Vagina (tissue), 2 donors: ENCODE measurements at regions not wholly inside any gene's neighbourhood (a gene's known extent, or its start where the extent isn't known, plus 50 kb on each side); places are given as distances from the start of the nearest gene placed in this dataset.
"Not testable (repeated sequence)": the region's sequence is repeated elsewhere in the genome, so short reads cannot be mapped to it uniquely, and the experiment has no call there.

Source experiments
- DNase-seq, 2 donors: peaks; one replicate each; pipeline ENCODE4 v3.0.0-alpha.2; 2017; ENCODE audit errors: extremely low spot score in 2 of 2
- H3K27ac ChIP-seq: fragments of 200-600 bp; sonication (generic); one replicate; pipeline ENCODE4 v1.5.1; 2019
- H3K27me3 ChIP-seq: fragments of 200-600 bp; sonication (generic); one replicate; pipeline ENCODE4 v1.5.1; 2019
- H3K36me3 ChIP-seq, 2 donors: fragments of 200-600 bp; sonication (generic); one replicate each; pipeline ENCODE4 v1.5.1; 2017 to 2019
- H3K4me1 ChIP-seq: fragments of 200-600 bp; sonication (generic); one replicate; pipeline ENCODE4 v1.5.1; 2019
- H3K4me3 ChIP-seq, 2 donors: fragments of 200-600 bp; sonication (generic); 1 replicate in 1 of 2; 2 replicates in 1 of 2; pipeline ENCODE4 v1.5.1; 2016 to 2019
- H3K9me3 ChIP-seq: fragments of 200-600 bp; sonication (generic); one replicate; pipeline ENCODE4 v1.5.1; 2019
- CTCF ChIP-seq, 3 experiments: fragments of 450-650 bp in 2 of 3; fragments of 200-600 bp in 1 of 3; sonication (generic) in 1 of 3; IDR thresholded peaks; one replicate each; pipeline ENCODE4 v1.5.1; 2017 to 2019; ENCODE audit warnings: antibody characterized with exemption in 3 of 3, mild to moderate bottlenecking in 2 of 3, moderate library complexity in 2 of 3
- POLR2A ChIP-seq, 2 donors: fragments of 450-650 bp; IDR thresholded peaks; one replicate each; pipeline ENCODE4 v1.6.1; 2017; ENCODE audit warnings: antibody characterized with exemption in 2 of 2, mild to moderate bottlenecking in 2 of 2, moderate library complexity in 2 of 2
- POLR2AphosphoS5 ChIP-seq, 2 donors: sonication (generic); formaldehyde crosslinking; IDR thresholded peaks; one replicate each; pipeline ENCODE4 v1.9.0; 2017; ENCODE audit warnings: antibody characterized with exemption in 2 of 2, mild to moderate bottlenecking in 2 of 2, low read depth in 1 of 2; ENCODE audit not compliant: insufficient read depth in 1 of 2
- intact Hi-C: fragments of 100-400 bp; cut with DNase I; formaldehyde crosslinking; loops from one replicate; pipeline ENCODE4 v1.15.1; 2023

- intact Hi-C loops, result no loop called here
- Histone ChIP-seq H3K27ac (no peak overlapping the region), H3K4me1 (no peaks in the 10 kb centered on the region), H3K4me3 (no peak overlapping the region), H3K9me3 (no peaks in the 10 kb centered on the region), H3K27me3 (no peaks in the 10 kb centered on the region), H3K36me3 (no peaks in the 10 kb centered on the region)
- no peak for DNase-seq
- TF ChIP-seq POLR2A (IDR thresholded peaks at IDR 0.05), result no peak
- no peak for TF ChIP-seq CTCF (IDR thresholded peaks at IDR 0.05)
Measured at GRCh38 chr4:104642521-104642920, 147.8 kb upstream of the CXXC4 start.

GRCh38 chr4:104643805-104644204 is 149.1 kb upstream of the CXXC4 start:
- no peaks in the 10 kb centered on the region for H3K27me3 ChIP-seq
- H3K9me3 ChIP-seq, result no peaks in the 10 kb centered on the region
- no peaks in the 10 kb centered on the region for H3K4me1 ChIP-seq
- H3K27ac ChIP-seq, result no peak overlapping the region
- no peaks in the 10 kb centered on the region for H3K36me3 ChIP-seq
- intact Hi-C loops, result no loop called here
- no peak overlapping the region for H3K4me3 ChIP-seq
- no peak for DNase-seq
- TF ChIP-seq CTCF (IDR thresholded peaks at IDR 0.05) (no peak), POLR2AphosphoS5 (IDR thresholded peaks at IDR 0.05; ENCODE audit: insufficient read depth in 1 of 2, low read depth in 1 of 2) (no peak), POLR2A (IDR thresholded peaks at IDR 0.05) (no peak)

GRCh38 chr4:104649631-104650030 is 154.9 kb upstream of the CXXC4 start:
- Histone ChIP-seq H3K9me3 (no peaks in the 10 kb centered on the region), H3K27me3 (no peaks in the 10 kb centered on the region), H3K27ac (no peak overlapping the region), H3K36me3 (no peaks in the 10 kb centered on the region), H3K4me1 (no peaks in the 10 kb centered on the region), H3K4me3 (no peak overlapping the region)
- intact Hi-C loops, result no loop called here
- no peak for TF ChIP-seq POLR2AphosphoS5 (IDR thresholded peaks at IDR 0.05; ENCODE audit: insufficient read depth in 1 of 2, low read depth in 1 of 2)
- no peak for TF ChIP-seq CTCF (IDR thresholded peaks at IDR 0.05)
- no peak for TF ChIP-seq POLR2A (IDR thresholded peaks at IDR 0.05)
- no peak for DNase-seq

GRCh38 chr4:104662269-104662668 is 167.6 kb upstream of the CXXC4 start:
- H3K4me3 ChIP-seq, result not testable (repeated sequence)

GRCh38 chr4:104677116-104677515 is 182.4 kb upstream of the CXXC4 start:
- no peaks in the 10 kb centered on the region for H3K4me1 ChIP-seq
- no peak overlapping the region for H3K27ac ChIP-seq
- no peaks in the 10 kb centered on the region for H3K36me3 ChIP-seq
- intact Hi-C loops, result no loop called here
- H3K27me3 ChIP-seq, result no peaks in the 10 kb centered on the region
- no peak for DNase-seq
- no peaks in the 10 kb centered on the region for H3K9me3 ChIP-seq
- H3K4me3 ChIP-seq, result no peak overlapping the region
- no peak for TF ChIP-seq POLR2A (IDR thresholded peaks at IDR 0.05)
- TF ChIP-seq CTCF (IDR thresholded peaks at IDR 0.05), result no peak

More at GRCh38 chr4:104662269-104662668, 167.6 kb upstream of the CXXC4 start:
- H3K36me3 ChIP-seq, H3K27ac ChIP-seq, H3K4me1 ChIP-seq, H3K27me3 ChIP-seq, intact Hi-C loops, DNase-seq, H3K9me3 ChIP-seq: not testable (repeated sequence)

GRCh38 chr4:104682311-104682710 is 187.6 kb upstream of the CXXC4 start:
- TF ChIP-seq CTCF (IDR thresholded peaks at IDR 0.05) (no peak), POLR2A (IDR thresholded peaks at IDR 0.05) (no peak), POLR2AphosphoS5 (IDR thresholded peaks at IDR 0.05; ENCODE audit: insufficient read depth in 1 of 2, low read depth in 1 of 2) (no peak)
- H3K4me3 ChIP-seq, result no peak overlapping the region

More at GRCh38 chr4:104682311-104682710, 187.6 kb upstream of the CXXC4 start:
- Histone ChIP-seq H3K27me3 (no peaks in the 10 kb centered on the region), H3K27ac (no peak overlapping the region), H3K36me3 (no peaks in the 10 kb centered on the region), H3K4me1 (no peaks in the 10 kb centered on the region), H3K9me3 (no peaks in the 10 kb centered on the region)
- no peak for DNase-seq
- intact Hi-C loops, result no loop called here
